HEK293 (cell line): ENCODE measurements at regions not wholly inside any gene's neighbourhood (a gene's known extent, or its start where the extent isn't known, plus 50 kb on each side); places are given as distances from the start of the nearest gene placed in this dataset.
A peak's percentile ranks its signal among the peaks of the same experiment; 100 is the strongest.
"Not testable (repeated sequence)": the region's sequence is repeated elsewhere in the genome, so short reads cannot be mapped to it uniquely, and the experiment has no call there.

ENCODE experiments used
- CTCF ChIA-PET: fragments of 350-600 bp; formaldehyde crosslinking; extraction: SDS; loops from one replicate; lab custom pipeline; 2021; ENCODE audit warnings: antibody characterized with exemption; lab: Yijun Ruan, JAX
- POLR2A ChIA-PET: fragments of 300-600 bp; formaldehyde crosslinking; extraction: SDS; loops from one replicate; lab custom pipeline; 2020; ENCODE audit warnings: antibody characterized with exemption, inconsistent platforms; lab: Yijun Ruan, JAX
- H3K27ac ChIP-seq: fragments of 200-500 bp; sonication (Bioruptor generic); 2 replicates; pipeline ENCODE4 v1.5.1; 2014; ENCODE audit warnings: low read depth, low read length, control low read depth, inconsistent platforms; ENCODE audit errors: extremely low read depth
- H3K36me3 ChIP-seq, 2 experiments: fragments of 200-500 bp in 1 of 2; sonication (Bioruptor generic) in 1 of 2; 1 replicate in 1 of 2; 2 replicates in 1 of 2; pipeline ENCODE4 v1.5.1; 2014 to 2017; ENCODE audit warnings: inconsistent platforms in 2 of 2, low read length in 2 of 2; ENCODE audit not compliant: control insufficient read depth in 2 of 2, insufficient read depth in 1 of 2
- H3K4me1 ChIP-seq: fragments of 200-500 bp; sonication (Bioruptor generic); 2 replicates; pipeline ENCODE4 v1.5.1; 2014; ENCODE audit warnings: mild to moderate bottlenecking, low read length, inconsistent platforms; ENCODE audit not compliant: control insufficient read depth, insufficient read depth
- H3K4me3 ChIP-seq: 2 replicates; pipeline ENCODE4 v1.5.1; 2011; ENCODE audit warnings: low read depth, mild to moderate bottlenecking, control low read depth, low read length, moderate library complexity
- H3K9me3 ChIP-seq: fragments of 200-500 bp; sonication (Bioruptor generic); 2 replicates; pipeline ENCODE4 v1.5.1; 2014; ENCODE audit warnings: low read depth, low read length, inconsistent platforms; ENCODE audit not compliant: control insufficient read depth, insufficient read depth
- EGR2 ChIP-seq: fragments of 450-650 bp; formaldehyde crosslinking; IDR thresholded peaks from 2 replicates; pipeline ENCODE4 v1.5.1; 2016; ENCODE audit warnings: low read depth, missing biosample characterization, missing genetic modification characterization
- FEZF1 ChIP-seq: fragments of 450-650 bp; formaldehyde crosslinking; IDR thresholded peaks from 2 replicates; pipeline ENCODE4 v1.5.1; 2016; ENCODE audit warnings: missing biosample characterization, missing genetic modification characterization
- WT1 ChIP-seq: fragments of 450-650 bp; formaldehyde crosslinking; IDR thresholded peaks from 2 replicates; pipeline ENCODE4 v1.5.1; 2016; ENCODE audit warnings: missing biosample characterization, missing genetic modification characterization
- ZFHX2 ChIP-seq: fragments of 450-650 bp; formaldehyde crosslinking; conservative IDR thresholded peaks from 2 replicates; pipeline ENCODE4 v1.5.1; 2016; ENCODE audit warnings: missing biosample characterization, missing genetic modification characterization
- ZNF10 ChIP-seq: fragments of 450-650 bp; formaldehyde crosslinking; IDR thresholded peaks from 2 replicates; pipeline ENCODE4 v1.5.1; 2017; ENCODE audit warnings: missing biosample characterization, missing genetic modification characterization
- ZNF654 ChIP-seq: fragments of 450-650 bp; formaldehyde crosslinking; IDR thresholded peaks from 2 replicates; pipeline ENCODE4 v1.5.1; 2016; ENCODE audit warnings: low read depth, missing biosample characterization, missing genetic modification characterization
- TF ChIP-seq, protein P1 (sequence below): fragments of 450-650 bp; formaldehyde crosslinking; IDR thresholded peaks from 2 replicates; pipeline ENCODE4 v1.5.1; 2017; ENCODE audit warnings: missing biosample characterization, missing genetic modification characterization

DNA sequence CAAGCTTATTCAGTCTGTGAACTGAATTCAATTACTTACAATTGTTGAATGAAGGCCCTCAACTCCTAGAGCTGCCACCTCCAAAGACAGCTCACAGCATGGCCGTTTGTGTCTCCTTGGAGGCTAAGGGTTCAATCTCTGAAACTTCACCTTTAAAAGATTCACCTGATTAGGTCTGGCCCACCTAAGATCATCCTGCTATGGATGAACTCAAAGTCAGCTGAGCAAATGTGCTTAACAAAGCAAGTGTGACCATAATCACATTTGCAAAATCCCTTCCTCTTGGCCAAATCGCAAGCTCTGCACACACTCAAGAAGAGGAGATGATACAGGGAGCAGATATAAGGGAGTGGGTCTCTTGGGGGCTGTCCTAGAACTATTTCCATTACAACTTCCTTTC, 105.0 kb upstream of the FAM90A1 start:
- H3K36me3 ChIP-seq, H3K27ac ChIP-seq, CTCF ChIA-PET, POLR2A ChIA-PET, H3K4me1 ChIP-seq, H3K4me3 ChIP-seq, H3K9me3 ChIP-seq: not testable (repeated sequence)
- peak; percentile 92 for TF ChIP-seq ZNF10 (tag by site-specific recombination)
- TF ChIP-seq, all 188 proteins: peak for 1; not testable (repeated sequence) for 187

DNA sequence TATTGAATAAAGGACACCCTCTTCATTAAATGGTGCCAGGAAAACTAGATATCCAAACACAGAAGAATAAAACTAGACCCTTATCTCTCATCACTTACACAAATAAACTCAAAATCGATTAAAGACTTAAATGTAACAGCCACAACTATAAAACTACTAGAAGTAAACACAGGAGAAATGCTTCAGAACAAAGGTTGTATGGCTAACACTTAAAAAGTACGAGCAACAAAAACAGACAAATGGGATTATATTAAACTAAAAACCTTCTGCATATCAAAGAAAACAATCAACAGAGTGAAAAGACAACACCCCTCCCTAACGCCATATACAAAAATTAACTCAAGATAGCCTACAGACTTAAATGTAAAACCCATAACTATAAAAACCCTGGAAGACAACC, 104.7 kb upstream of the CLEC6A start:
- H3K4me1 ChIP-seq, H3K36me3 ChIP-seq, CTCF ChIA-PET, H3K27ac ChIP-seq, POLR2A ChIA-PET, H3K9me3 ChIP-seq, H3K4me3 ChIP-seq: not testable (repeated sequence)
- TF ChIP-seq, protein P1, sequence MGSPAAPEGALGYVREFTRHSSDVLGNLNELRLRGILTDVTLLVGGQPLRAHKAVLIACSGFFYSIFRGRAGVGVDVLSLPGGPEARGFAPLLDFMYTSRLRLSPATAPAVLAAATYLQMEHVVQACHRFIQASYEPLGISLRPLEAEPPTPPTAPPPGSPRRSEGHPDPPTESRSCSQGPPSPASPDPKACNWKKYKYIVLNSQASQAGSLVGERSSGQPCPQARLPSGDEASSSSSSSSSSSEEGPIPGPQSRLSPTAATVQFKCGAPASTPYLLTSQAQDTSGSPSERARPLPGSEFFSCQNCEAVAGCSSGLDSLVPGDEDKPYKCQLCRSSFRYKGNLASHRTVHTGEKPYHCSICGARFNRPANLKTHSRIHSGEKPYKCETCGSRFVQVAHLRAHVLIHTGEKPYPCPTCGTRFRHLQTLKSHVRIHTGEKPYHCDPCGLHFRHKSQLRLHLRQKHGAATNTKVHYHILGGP (tag by site-specific recombination), result peak; percentile 57; the same call in 1 of the 2 replicates
- TF ChIP-seq WT1 (tag by site-specific recombination), result peak; percentile 94
- peak; percentile 55 for TF ChIP-seq FEZF1 (tag by site-specific recombination)
- TF ChIP-seq, all 188 proteins: peak for 3; not testable (repeated sequence) for 185

DNA sequence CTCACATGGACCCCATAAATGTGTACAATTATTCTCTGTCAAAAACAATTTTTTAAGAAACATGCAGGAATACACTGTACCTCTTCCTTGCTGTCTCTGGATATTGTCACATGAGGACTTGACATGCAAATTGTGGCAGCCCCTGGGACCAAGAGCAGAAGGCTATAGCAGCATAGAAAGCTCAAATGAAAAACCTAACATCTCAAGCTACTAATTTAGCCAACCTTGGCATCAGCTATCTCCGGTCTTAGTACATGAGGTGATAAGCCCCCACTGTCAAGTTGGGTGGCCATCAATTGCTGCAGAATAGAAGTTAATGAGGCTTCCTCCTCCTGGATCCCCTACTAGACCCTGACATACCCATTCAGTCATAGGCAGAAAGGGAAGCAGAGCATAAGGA, 101.0 kb upstream of the CLEC6A start:
- H3K9me3 ChIP-seq, H3K4me3 ChIP-seq, CTCF ChIA-PET, POLR2A ChIA-PET, H3K27ac ChIP-seq, H3K36me3 ChIP-seq, H3K4me1 ChIP-seq: not testable (repeated sequence)

DNA sequence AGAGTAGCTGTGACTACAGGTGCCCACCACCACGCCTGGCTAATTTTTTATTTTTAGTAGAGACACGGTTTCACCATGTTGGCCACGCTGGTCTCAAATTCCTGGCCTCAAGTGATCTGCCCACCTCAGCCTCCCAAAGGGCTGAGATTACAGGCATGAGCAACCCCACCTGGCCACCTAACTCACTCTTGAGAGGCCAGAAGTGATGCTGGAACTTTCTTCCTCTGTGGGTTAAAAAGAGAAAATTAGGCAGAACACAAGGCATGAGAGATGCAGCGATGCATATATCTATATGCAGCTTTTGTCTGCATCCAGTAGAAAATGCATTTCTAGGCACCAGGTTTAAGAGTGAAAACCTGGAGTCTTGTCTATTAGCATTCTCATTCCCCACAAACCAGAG, 100.2 kb upstream of the CLEC6A start:
- H3K27ac ChIP-seq, H3K4me1 ChIP-seq, CTCF ChIA-PET, H3K4me3 ChIP-seq, H3K36me3 ChIP-seq, H3K9me3 ChIP-seq, POLR2A ChIA-PET: not testable (repeated sequence)

DNA sequence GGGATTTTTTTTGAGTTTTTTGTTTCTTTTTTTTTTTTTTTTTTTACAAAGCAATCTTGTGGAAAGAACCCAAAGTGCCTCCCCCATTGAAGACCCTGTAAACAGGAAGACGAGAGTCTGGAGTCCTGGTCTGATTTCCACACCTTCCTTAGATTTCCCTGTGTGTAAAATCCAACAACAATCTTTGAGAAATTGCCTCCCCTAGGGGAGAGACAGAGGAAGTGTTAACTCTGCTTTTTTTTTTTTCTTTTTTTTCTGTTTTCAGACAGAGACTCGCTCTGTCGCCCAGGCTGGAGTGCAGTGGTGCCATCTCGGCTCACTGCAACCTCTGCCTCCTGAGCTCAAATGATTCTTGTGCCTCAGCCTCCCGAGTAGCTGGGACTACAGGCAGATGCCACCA, 82.0 kb upstream of the CLEC6A start:
- H3K27ac ChIP-seq, H3K9me3 ChIP-seq, POLR2A ChIA-PET, H3K36me3 ChIP-seq, H3K4me1 ChIP-seq, H3K4me3 ChIP-seq: not testable (repeated sequence)
- CTCF ChIA-PET, result interaction anchor here (0.7 kb wide), 1 partner anchor 220 kb away, joined by 5 read pairs; no protein-coding TSS in a partner anchor
- TF ChIP-seq ZNF654 (tag by site-specific recombination), result peak; percentile 54

DNA sequence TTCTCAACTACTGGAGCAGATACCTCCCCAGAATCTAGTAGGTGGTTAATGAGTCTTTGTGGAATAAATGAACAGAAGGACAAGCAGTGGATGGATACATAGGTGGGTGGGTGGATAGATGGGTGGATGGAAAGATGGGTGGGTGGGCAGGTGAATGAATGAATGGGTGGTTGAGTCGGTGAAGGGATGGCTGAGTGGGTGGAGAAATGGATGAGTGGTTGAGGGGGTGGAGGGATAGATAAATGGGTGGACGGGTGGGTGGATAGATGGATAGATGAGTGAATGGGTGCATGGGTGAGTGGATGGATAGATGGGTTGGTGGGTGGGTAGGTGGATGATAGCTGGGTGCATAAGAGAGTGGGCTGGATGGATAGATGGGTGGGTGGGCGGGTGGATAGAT, 80.6 kb upstream of the CLEC6A start:
- CTCF ChIA-PET, result not testable (repeated sequence)
- peak; percentile 95 for TF ChIP-seq ZFHX2
- TF ChIP-seq EGR2 (tag by site-specific recombination), result peak; percentile 99
- TF ChIP-seq, all 188 proteins: peak for 2; not testable (repeated sequence) for 186
- POLR2A ChIA-PET, H3K36me3 ChIP-seq, H3K9me3 ChIP-seq, H3K4me3 ChIP-seq, H3K4me1 ChIP-seq, H3K27ac ChIP-seq: not testable (repeated sequence)

- CTCF ChIA-PET, H3K9me3 ChIP-seq, H3K36me3 ChIP-seq, H3K4me3 ChIP-seq, H3K4me1 ChIP-seq, H3K27ac ChIP-seq, POLR2A ChIA-PET: not testable (repeated sequence)
Measured at GRCh38 chr12:8377756-8378155, 78.0 kb upstream of the CLEC6A start.

GRCh38 chr12:8382556-8382955, 73.2 kb upstream of the CLEC6A start:
- H3K4me1 ChIP-seq, CTCF ChIA-PET, H3K36me3 ChIP-seq, H3K27ac ChIP-seq, POLR2A ChIA-PET, H3K9me3 ChIP-seq, H3K4me3 ChIP-seq: not testable (repeated sequence)

GRCh38 chr12:8384686-8385085, 71.1 kb upstream of the CLEC6A start:
- H3K36me3 ChIP-seq, POLR2A ChIA-PET, CTCF ChIA-PET, H3K27ac ChIP-seq, H3K9me3 ChIP-seq, H3K4me3 ChIP-seq, H3K4me1 ChIP-seq: not testable (repeated sequence)

- H3K27ac ChIP-seq, POLR2A ChIA-PET: not testable (repeated sequence)
Measured at GRCh38 chr12:8385431-8385830, 70.3 kb upstream of the CLEC6A start.

More at GRCh38 chr12:8385431-8385830, 70.3 kb upstream of the CLEC6A start:
- H3K36me3 ChIP-seq, CTCF ChIA-PET, H3K4me1 ChIP-seq, H3K4me3 ChIP-seq, H3K9me3 ChIP-seq: not testable (repeated sequence)
